Cortex of kidney (tissue), 1 donor: ENCODE measurements at regions not wholly inside any gene's neighbourhood (a gene's known extent, or its start where the extent isn't known, plus 50 kb on each side); places are given as distances from the start of the nearest gene placed in this dataset.

Experiments
- DNase-seq: peaks from one replicate; lab custom pipeline; 2025; lab: John Stamatoyannopoulos, UW

- no peak for DNase-seq
Measured at GRCh38 chr3:177942911-177943310, 593.3 kb upstream of the KCNMB2 start.

- no peak for DNase-seq
Measured at GRCh38 chr3:177944228-177944661, 592.0 kb upstream of the KCNMB2 start.

GRCh38 chr3:177946048-177946447 is 590.2 kb upstream of the KCNMB2 start:
- no peak for DNase-seq

GRCh38 chr3:177946497-177946896 is 589.7 kb upstream of the KCNMB2 start:
- DNase-seq: no peak

GRCh38 chr3:177946936-177947335 is 589.3 kb upstream of the KCNMB2 start:
- no peak for DNase-seq

- no peak for DNase-seq
Measured at GRCh38 chr3:177947901-177948300, 588.3 kb upstream of the KCNMB2 start.

GRCh38 chr3:177948716-177949425 is 587.4 kb upstream of the KCNMB2 start:
- no peak for DNase-seq

GRCh38 chr3:177959188-177959587 is 577.0 kb upstream of the KCNMB2 start:
- DNase-seq: no peak

- no peak for DNase-seq
Measured at GRCh38 chr3:177960014-177960413, 576.2 kb upstream of the KCNMB2 start.

GRCh38 chr3:177960722-177961121 is 575.5 kb upstream of the KCNMB2 start:
- DNase-seq: no peak

- no peak for DNase-seq
Measured at GRCh38 chr3:177961784-177962183, 574.5 kb upstream of the KCNMB2 start.

- no peak for DNase-seq
Measured at GRCh38 chr3:177966493-177966892, 569.7 kb upstream of the KCNMB2 start.

- DNase-seq: no peak
Measured at GRCh38 chr3:177968891-177969290, 567.3 kb upstream of the KCNMB2 start.

GRCh38 chr3:177973241-177973840 is 562.9 kb upstream of the KCNMB2 start:
- DNase-seq: no peak

GRCh38 chr3:177976241-177976640 is 560.0 kb upstream of the KCNMB2 start:
- DNase-seq: no peak

GRCh38 chr3:177976866-177977265 is 559.4 kb upstream of the KCNMB2 start:
- no peak for DNase-seq

- no peak for DNase-seq
Measured at GRCh38 chr3:177977381-177978158, 558.7 kb upstream of the KCNMB2 start.

- DNase-seq: no peak
Measured at GRCh38 chr3:177978946-177979345, 557.3 kb upstream of the KCNMB2 start.

- DNase-seq: no peak
Measured at GRCh38 chr3:177979703-177980102, 556.5 kb upstream of the KCNMB2 start.

GRCh38 chr3:177981576-177981975 is 554.7 kb upstream of the KCNMB2 start:
- DNase-seq: no peak

GRCh38 chr3:177982034-177982433 is 554.2 kb upstream of the KCNMB2 start:
- DNase-seq: no peak

GRCh38 chr3:177983320-177983719 is 552.9 kb upstream of the KCNMB2 start:
- no peak for DNase-seq
